GM12891 (cell line): ENCODE measurements at regions not wholly inside any gene's neighbourhood (a gene's known extent, or its start where the extent isn't known, plus 50 kb on each side); places are given as distances from the start of the nearest gene placed in this dataset.
"Not testable (repeated sequence)": the region's sequence is repeated elsewhere in the genome, so short reads cannot be mapped to it uniquely, and the experiment has no call there.

Source experiments
- POLR2AphosphoS5 ChIP-seq: IDR thresholded peaks from 2 replicates; pipeline ENCODE4 v1.6.1; 2011; ENCODE audit warnings: low read depth, low read length, control low read depth
- TAF1 ChIP-seq: IDR thresholded peaks from 2 replicates; pipeline ENCODE4 v1.6.1; 2011; ENCODE audit warnings: low read depth, low read length, control low read depth

DNA sequence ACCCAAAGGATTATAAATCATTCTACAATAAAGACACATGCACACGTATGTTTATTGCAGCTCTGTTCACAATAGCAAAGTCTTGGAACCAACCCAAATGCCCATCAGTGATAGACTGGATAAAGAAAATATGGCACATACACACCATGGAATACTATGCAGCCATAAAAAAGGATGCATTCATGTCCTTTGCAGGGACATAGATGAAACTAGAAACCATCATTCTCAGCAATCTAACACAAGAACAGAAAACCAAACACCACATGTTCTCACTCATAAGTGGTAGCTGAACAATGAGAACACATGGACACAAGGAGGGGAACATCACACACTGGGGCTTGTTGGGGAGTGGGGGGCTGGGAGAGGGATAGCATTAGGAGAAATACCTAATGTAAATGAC is 164.9 kb downstream of the CRPPA start:
- TF ChIP-seq TAF1, POLR2AphosphoS5: not testable (repeated sequence)
